ENCODE measurements at regions not wholly inside any gene's neighbourhood (a gene's known extent, or its start where the extent isn't known, plus 50 kb on each side); places are given as distances from the start of the nearest gene placed in this dataset.
A peak's percentile ranks its signal among the peaks of the same experiment; 100 is the strongest.

DNA sequence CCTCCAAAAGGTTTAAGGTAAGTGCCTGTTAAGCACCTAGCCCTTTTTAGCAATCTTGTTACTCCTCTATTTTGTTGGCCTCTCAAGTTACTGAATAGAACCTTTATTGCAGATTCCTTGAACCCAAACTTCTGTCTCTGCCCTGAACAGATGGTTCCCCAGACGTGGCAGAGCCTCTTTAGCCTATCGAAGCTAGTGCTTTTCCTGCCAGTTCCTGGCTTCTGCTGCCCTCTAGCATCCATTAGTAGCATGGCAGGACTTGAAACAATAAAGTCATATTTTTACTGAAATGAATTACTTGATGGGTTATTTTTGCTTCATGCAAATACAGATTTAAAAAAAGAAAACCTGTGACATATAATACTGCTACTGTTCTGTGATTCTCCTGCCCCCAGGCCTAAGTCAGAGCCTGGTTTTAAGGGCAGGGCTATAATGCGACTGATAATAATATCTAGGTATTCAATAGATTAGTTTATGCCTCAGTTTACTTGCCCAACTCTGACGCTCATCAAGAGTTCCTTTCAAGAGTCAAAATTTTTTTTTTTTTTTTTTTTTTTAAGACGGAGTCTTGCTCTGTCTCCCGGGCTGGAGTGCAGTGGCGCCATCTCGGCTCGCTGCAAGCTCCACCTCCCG is 84.3 kb upstream of the PHF14 start:
- TF ChIP-seq CTCF (IDR thresholded peaks at IDR 0.05; ENCODE audit: low read depth, low read length) = peak; percentile 80
- no peak for TF ChIP-seq EZH2phosphoT487 (IDR thresholded peaks at IDR 0.05; ENCODE audit: low read depth)

Data from OCI-LY3 (cell line).